ENCODE measurements at regions not wholly inside any gene's neighbourhood (a gene's known extent, or its start where the extent isn't known, plus 50 kb on each side); places are given as distances from the start of the nearest gene placed in this dataset.

GRCh38 chr18:42159146-42159545, 204.1 kb downstream of the PIK3C3 start:
- Histone ChIP-seq H3K36me3 (no peaks in the 10 kb centered on the region), H3K4me1 (no peaks in the 10 kb centered on the region), H3K27ac (no peak overlapping the region), H3K27me3 (no peaks in the 10 kb centered on the region), H3K9me3 (no peaks in the 10 kb centered on the region), H3K4me3 (no peak overlapping the region)
- no peak for TF ChIP-seq POLR2A (IDR thresholded peaks at IDR 0.05)
- TF ChIP-seq POLR2AphosphoS5 (IDR thresholded peaks at IDR 0.05) = no peak
- TF ChIP-seq EP300 (IDR thresholded peaks at IDR 0.05) = no peak
- TF ChIP-seq, protein P1, sequence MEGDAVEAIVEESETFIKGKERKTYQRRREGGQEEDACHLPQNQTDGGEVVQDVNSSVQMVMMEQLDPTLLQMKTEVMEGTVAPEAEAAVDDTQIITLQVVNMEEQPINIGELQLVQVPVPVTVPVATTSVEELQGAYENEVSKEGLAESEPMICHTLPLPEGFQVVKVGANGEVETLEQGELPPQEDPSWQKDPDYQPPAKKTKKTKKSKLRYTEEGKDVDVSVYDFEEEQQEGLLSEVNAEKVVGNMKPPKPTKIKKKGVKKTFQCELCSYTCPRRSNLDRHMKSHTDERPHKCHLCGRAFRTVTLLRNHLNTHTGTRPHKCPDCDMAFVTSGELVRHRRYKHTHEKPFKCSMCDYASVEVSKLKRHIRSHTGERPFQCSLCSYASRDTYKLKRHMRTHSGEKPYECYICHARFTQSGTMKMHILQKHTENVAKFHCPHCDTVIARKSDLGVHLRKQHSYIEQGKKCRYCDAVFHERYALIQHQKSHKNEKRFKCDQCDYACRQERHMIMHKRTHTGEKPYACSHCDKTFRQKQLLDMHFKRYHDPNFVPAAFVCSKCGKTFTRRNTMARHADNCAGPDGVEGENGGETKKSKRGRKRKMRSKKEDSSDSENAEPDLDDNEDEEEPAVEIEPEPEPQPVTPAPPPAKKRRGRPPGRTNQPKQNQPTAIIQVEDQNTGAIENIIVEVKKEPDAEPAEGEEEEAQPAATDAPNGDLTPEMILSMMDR (IDR thresholded peaks at IDR 0.05) = no peak
- intact Hi-C loops (cut with DNase I) = no loop called here
- no peak for DNase-seq
- WGBS, 2 donors = 69 to 79% methylated on average over 3 of the region's 3 CpGs

DNA sequence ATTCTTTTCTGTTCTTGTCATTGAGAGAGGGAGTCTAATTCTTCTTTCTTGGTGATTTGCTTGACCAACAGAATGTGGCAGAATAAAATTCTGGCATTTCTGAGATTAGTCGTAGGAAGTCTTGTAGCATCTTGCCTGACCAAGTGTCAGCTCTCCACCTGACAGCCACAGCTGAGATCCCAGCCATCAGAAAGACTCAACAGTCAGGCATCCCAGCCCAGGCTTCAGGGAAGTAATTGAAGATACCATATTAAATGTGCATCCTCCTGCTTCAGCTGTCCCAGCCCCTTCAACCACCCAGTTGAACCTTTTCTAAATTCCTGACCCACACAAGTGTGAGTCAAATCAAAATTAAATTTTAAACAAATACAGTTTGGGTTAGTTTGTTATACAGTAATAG, 208.3 kb downstream of the PIK3C3 start:
- TF ChIP-seq EP300 (IDR thresholded peaks at IDR 0.05) (no peak), POLR2A (IDR thresholded peaks at IDR 0.05) (no peak), POLR2AphosphoS5 (IDR thresholded peaks at IDR 0.05) (no peak)
- TF ChIP-seq, protein P1 (IDR thresholded peaks at IDR 0.05) = no peak
- no peaks in the 10 kb centered on the region for H3K4me1 ChIP-seq
- 87 to 96% methylated on average over 1 of the region's 1 CpG for WGBS, 2 donors
- H3K36me3 ChIP-seq = no peaks in the 10 kb centered on the region
- intact Hi-C loops (cut with DNase I) = no loop called here
- no peaks in the 10 kb centered on the region for H3K27me3 ChIP-seq
- DNase-seq = no peak
- no peaks in the 10 kb centered on the region for H3K9me3 ChIP-seq
- H3K27ac ChIP-seq = no peak overlapping the region
- H3K4me3 ChIP-seq = no peak overlapping the region

DNA sequence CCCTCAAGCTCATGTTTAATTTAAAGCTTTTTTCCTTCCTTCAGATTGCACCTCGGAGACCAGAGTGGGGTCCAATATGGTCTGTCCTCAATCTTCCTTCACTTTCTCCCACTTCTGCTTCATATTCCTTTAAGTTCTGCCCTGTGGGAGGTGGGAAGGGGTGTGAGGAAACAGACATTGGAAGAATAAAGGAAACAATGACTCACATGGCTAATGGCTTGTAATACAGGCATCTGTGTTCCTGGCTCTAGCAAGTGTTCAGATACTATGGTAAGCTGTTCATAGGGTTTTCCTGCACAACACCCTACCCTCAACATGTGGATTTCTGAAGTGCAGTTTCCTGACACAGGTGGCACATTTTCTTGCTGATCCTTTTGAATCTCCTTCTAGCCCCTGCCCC, 209.5 kb downstream of the PIK3C3 start:
- Histone ChIP-seq H3K27me3 (no peaks in the 10 kb centered on the region), H3K36me3 (no peaks in the 10 kb centered on the region), H3K27ac (no peak overlapping the region), H3K4me1 (no peaks in the 10 kb centered on the region), H3K4me3 (no peak overlapping the region), H3K9me3 (no peaks in the 10 kb centered on the region)
- intact Hi-C loops (cut with DNase I) = no loop called here
- TF ChIP-seq POLR2A (IDR thresholded peaks at IDR 0.05) = no peak
- TF ChIP-seq EP300 (IDR thresholded peaks at IDR 0.05) = no peak
- 79 to 83% methylated on average over 1 of the region's 1 CpG for WGBS, 2 donors
- DNase-seq = no peak

DNA sequence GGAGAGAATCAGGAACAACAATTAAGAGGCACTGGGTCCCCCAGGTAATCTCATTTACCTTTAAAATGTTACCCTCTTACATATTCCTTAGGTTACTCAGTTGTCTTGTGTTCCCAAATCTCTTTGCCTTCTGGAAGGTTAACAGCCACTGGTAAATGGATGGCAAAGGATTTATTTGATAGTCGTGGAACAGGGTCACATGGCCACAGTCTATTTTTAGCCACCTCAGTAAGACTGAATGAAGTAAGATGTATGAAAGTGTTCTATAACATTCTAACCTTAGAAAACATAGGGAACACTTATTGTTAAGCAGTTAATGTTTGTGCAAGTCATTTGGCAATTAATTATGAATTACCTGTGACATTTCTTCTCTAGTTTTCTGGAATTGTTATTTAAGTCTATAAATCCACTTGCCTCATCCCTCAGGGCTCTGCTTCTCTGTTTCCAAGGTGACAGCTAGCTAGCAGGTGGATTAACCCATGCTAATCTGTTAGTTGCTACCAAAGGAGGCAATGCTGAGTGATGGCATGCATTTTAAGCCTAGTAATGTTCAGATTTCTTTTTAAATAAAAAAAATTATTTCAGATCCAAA, 211.0 kb downstream of the PIK3C3 start:
- TF ChIP-seq POLR2A (IDR thresholded peaks at IDR 0.05) (no peak), POLR2AphosphoS5 (IDR thresholded peaks at IDR 0.05) (no peak), EP300 (IDR thresholded peaks at IDR 0.05) (no peak)
- TF ChIP-seq, protein P1 (IDR thresholded peaks at IDR 0.05) = no peak
- Histone ChIP-seq H3K27ac (no peak overlapping the region), H3K4me3 (no peak overlapping the region), H3K27me3 (no peaks in the 10 kb centered on the region), H3K9me3 (no peaks in the 10 kb centered on the region), H3K36me3 (no peaks in the 10 kb centered on the region), H3K4me1 (no peaks in the 10 kb centered on the region)
- 14 to 45% methylated on average over 1 of the region's 1 CpG for WGBS, 2 donors
- no peak for DNase-seq
- intact Hi-C loops (cut with DNase I) = no loop called here

GRCh38 chr18:42168487-42168886, 213.5 kb downstream of the PIK3C3 start:
- TF ChIP-seq POLR2AphosphoS5 (IDR thresholded peaks at IDR 0.05) = no peak
- no peak for TF ChIP-seq POLR2A (IDR thresholded peaks at IDR 0.05)
- TF ChIP-seq, protein P1 (IDR thresholded peaks at IDR 0.05) = no peak
- TF ChIP-seq EP300 (IDR thresholded peaks at IDR 0.05) = no peak
- Histone ChIP-seq H3K4me3 (no peak overlapping the region), H3K27ac (no peak overlapping the region), H3K27me3 (no peaks in the 10 kb centered on the region), H3K4me1 (no peaks in the 10 kb centered on the region), H3K36me3 (no peaks in the 10 kb centered on the region), H3K9me3 (no peaks in the 10 kb centered on the region)
- DNase-seq = no peak
- WGBS, 2 donors = 83 to 95% methylated on average over 2 of the region's 2 CpGs
- intact Hi-C loops (cut with DNase I) = no loop called here
